ENCODE measurements at regions not wholly inside any gene's neighbourhood (a gene's known extent, or its start where the extent isn't known, plus 50 kb on each side); places are given as distances from the start of the nearest gene placed in this dataset.

DNA sequence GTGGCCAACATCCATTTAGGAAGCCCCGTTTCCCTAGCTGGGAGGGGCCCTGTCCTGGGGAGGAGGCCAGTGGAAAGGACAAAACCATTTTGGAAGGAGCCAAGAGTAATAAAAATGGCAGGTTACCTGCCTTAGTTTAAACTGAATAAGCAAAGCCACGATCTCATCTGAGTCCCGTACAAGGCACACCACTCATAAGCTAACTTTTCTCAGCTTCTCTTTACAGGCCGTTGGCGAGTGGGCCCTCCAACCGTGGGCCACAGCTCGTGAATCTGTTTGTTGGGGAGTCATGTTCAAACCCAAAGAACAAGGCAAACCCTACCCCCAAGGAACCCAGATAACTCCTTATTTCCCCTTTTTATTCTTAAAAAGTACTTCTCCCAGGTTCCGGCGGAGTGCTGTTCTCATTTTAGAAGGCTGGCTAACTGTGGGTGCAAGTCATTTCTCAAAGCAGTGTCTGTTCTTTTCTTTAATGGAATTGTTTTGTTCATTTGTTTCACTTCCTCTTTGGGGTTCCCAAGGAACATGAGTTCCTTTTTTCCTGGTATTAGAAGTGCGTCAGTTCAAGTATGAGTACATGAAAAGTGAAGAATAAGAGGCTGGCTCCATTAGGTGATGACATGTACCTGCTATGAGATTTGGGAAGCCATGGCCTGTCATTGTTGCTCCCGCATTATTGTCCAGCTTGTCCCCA lies 89.0 kb downstream of the PSMG1 start (continued):
- no peak for TF ChIP-seq ZNF140 (tag by site-specific recombination; IDR thresholded peaks at IDR 0.05)

DNA sequence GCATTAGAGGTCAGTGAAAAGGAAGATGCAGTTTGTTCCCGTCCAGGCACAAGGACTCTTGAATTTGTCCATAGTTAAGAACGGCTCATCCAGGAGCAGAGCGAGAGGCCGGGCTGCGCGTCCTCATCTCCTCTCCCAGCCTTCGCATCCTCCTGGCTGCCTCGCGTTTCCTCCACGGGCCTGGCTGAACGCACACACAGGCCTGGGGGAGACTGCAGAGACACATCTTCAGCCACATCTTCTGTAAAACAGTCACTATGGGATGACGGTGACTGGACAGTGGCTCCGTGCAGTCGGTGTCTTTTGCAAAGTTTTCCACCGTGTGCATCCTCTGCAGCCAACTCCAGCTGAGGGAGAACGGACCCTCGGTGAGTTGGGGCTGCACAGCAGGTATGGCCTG lies 89.7 kb downstream of the PSMG1 start:
- ChIA-PET CTCF (no interaction called here), POLR2A (no interaction called here)
- Histone ChIP-seq H3K27ac (ENCODE audit: extremely low read depth, low read depth, low read length) (no peak overlapping the region), H3K9me3 (ENCODE audit: control insufficient read depth, insufficient read depth, low read depth, low read length) (no peaks in the 10 kb centered on the region), H3K4me1 (ENCODE audit: control insufficient read depth, insufficient read depth, low read length) (no peaks in the 10 kb centered on the region), H3K4me3 (ENCODE audit: low read depth, low read length) (no peak overlapping the region), H3K36me3 (ENCODE audit: control insufficient read depth in 2 of 2, insufficient read depth in 1 of 2, low read length in 2 of 2) (no peaks in the 10 kb centered on the region)
- no peak for TF ChIP-seq ZNF473 (tag by site-specific recombination; IDR thresholded peaks at IDR 0.05)
- TF ChIP-seq, protein P1, sequence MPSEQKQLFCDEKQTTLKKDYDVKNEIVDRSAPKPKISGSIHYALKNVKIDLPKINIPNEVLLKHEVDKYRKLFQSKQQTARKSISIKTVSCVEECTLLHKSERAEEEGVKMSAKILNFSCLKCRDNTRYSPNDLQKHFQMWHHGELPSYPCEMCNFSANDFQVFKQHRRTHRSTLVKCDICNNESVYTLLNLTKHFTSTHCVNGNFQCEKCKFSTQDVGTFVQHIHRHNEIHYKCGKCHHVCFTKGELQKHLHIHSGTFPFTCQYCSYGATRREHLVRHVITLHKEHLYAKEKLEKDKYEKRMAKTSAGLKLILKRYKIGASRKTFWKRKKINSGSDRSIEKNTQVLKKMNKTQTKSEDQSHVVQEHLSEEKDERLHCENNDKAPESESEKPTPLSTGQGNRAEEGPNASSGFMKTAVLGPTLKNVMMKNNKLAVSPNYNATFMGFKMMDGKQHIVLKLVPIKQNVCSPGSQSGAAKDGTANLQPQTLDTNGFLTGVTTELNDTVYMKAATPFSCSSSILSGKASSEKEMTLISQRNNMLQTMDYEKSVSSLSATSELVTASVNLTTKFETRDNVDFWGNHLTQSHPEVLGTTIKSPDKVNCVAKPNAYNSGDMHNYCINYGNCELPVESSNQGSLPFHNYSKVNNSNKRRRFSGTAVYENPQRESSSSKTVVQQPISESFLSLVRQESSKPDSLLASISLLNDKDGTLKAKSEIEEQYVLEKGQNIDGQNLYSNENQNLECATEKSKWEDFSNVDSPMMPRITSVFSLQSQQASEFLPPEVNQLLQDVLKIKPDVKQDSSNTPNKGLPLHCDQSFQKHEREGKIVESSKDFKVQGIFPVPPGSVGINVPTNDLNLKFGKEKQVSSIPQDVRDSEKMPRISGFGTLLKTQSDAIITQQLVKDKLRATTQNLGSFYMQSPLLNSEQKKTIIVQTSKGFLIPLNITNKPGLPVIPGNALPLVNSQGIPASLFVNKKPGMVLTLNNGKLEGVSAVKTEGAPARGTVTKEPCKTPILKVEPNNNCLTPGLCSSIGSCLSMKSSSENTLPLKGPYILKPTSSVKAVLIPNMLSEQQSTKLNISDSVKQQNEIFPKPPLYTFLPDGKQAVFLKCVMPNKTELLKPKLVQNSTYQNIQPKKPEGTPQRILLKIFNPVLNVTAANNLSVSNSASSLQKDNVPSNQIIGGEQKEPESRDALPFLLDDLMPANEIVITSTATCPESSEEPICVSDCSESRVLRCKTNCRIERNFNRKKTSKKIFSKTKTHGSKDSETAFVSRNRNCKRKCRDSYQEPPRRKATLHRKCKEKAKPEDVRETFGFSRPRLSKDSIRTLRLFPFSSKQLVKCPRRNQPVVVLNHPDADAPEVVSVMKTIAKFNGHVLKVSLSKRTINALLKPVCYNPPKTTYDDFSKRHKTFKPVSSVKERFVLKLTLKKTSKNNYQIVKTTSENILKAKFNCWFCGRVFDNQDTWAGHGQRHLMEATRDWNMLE (tag by site-specific recombination; conservative IDR thresholded peaks at IDR 0.05; ENCODE audit: low read depth): no peak
- TF ChIP-seq, protein P2, sequence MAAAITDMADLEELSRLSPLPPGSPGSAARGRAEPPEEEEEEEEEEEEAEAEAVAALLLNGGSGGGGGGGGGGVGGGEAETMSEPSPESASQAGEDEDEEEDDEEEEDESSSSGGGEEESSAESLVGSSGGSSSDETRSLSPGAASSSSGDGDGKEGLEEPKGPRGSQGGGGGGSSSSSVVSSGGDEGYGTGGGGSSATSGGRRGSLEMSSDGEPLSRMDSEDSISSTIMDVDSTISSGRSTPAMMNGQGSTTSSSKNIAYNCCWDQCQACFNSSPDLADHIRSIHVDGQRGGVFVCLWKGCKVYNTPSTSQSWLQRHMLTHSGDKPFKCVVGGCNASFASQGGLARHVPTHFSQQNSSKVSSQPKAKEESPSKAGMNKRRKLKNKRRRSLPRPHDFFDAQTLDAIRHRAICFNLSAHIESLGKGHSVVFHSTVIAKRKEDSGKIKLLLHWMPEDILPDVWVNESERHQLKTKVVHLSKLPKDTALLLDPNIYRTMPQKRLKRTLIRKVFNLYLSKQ (tag by site-specific recombination; IDR thresholded peaks at IDR 0.05; ENCODE audit: borderline replicate concordance): no peak
- no peak for TF ChIP-seq TCF7L2 (IDR thresholded peaks at IDR 0.05; ENCODE audit: borderline replicate concordance, low read depth, low read length)
- TF ChIP-seq ZNF596 (tag by site-specific recombination; IDR thresholded peaks at IDR 0.05): no peak
- no peak for TF ChIP-seq ZNF394 (tag by site-specific recombination; IDR thresholded peaks at IDR 0.05; ENCODE audit: borderline replicate concordance)
- no peak for TF ChIP-seq ZNF202 (tag by site-specific recombination; IDR thresholded peaks at IDR 0.05; ENCODE audit: borderline replicate concordance)
- TF ChIP-seq ZNF239 (tag by site-specific recombination; IDR thresholded peaks at IDR 0.05): no peak
- no peak for TF ChIP-seq KLF9 (tag by site-specific recombination; IDR thresholded peaks at IDR 0.05; ENCODE audit: low read depth)
- no peak for TF ChIP-seq ZNF76 (tag by site-specific recombination; IDR thresholded peaks at IDR 0.05; ENCODE audit: borderline replicate concordance, low read depth)
- TF ChIP-seq GLI4 (tag by site-specific recombination; IDR thresholded peaks at IDR 0.05): no peak
- TF ChIP-seq, protein P3, sequence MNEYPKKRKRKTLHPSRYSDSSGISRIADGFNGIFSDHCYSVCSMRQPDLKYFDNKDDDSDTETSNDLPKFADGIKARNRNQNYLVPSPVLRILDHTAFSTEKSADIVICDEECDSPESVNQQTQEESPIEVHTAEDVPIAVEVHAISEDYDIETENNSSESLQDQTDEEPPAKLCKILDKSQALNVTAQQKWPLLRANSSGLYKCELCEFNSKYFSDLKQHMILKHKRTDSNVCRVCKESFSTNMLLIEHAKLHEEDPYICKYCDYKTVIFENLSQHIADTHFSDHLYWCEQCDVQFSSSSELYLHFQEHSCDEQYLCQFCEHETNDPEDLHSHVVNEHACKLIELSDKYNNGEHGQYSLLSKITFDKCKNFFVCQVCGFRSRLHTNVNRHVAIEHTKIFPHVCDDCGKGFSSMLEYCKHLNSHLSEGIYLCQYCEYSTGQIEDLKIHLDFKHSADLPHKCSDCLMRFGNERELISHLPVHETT (tag by site-specific recombination; IDR thresholded peaks at IDR 0.05): no peak
- no peak for TF ChIP-seq ZNF23 (tag by site-specific recombination; IDR thresholded peaks at IDR 0.05; ENCODE audit: borderline replicate concordance)
- no peak for TF ChIP-seq ZSCAN16 (tag by site-specific recombination; IDR thresholded peaks at IDR 0.05)
- TF ChIP-seq SALL2 (tag by site-specific recombination; IDR thresholded peaks at IDR 0.05; ENCODE audit: borderline replicate concordance): no peak
- TF ChIP-seq YY1 (tag by site-specific recombination; IDR thresholded peaks at IDR 0.05): no peak
- no peak for TF ChIP-seq ZNF549 (tag by site-specific recombination; IDR thresholded peaks at IDR 0.05)
- TF ChIP-seq ZNF48 (tag by site-specific recombination; IDR thresholded peaks at IDR 0.05): no peak
- TF ChIP-seq SCRT1 (tag by site-specific recombination; IDR thresholded peaks at IDR 0.05; ENCODE audit: borderline replicate concordance): no peak
- TF ChIP-seq, protein P4, sequence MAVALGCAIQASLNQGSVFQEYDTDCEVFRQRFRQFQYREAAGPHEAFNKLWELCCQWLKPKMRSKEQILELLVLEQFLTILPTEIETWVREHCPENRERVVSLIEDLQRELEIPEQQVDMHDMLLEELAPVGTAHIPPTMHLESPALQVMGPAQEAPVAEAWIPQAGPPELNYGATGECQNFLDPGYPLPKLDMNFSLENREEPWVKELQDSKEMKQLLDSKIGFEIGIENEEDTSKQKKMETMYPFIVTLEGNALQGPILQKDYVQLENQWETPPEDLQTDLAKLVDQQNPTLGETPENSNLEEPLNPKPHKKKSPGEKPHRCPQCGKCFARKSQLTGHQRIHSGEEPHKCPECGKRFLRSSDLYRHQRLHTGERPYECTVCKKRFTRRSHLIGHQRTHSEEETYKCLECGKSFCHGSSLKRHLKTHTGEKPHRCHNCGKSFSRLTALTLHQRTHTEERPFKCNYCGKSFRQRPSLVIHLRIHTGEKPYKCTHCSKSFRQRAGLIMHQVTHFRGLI (tag by site-specific recombination; IDR thresholded peaks at IDR 0.05): no peak
